GM12864 (cell line): ENCODE measurements at regions not wholly inside any gene's neighbourhood (a gene's known extent, or its start where the extent isn't known, plus 50 kb on each side); places are given as distances from the start of the nearest gene placed in this dataset.
A peak's percentile ranks its signal among the peaks of the same experiment; 100 is the strongest.
"Not testable (repeated sequence)": the region's sequence is repeated elsewhere in the genome, so short reads cannot be mapped to it uniquely, and the experiment has no call there.

Experiments used
- DNase-seq: peaks from one replicate; pipeline ENCODE4 v3.0.0-alpha.2; 2011; ENCODE audit warnings: low read depth
- H3K4me3 ChIP-seq: 2 replicates; pipeline ENCODE4 v1.5.1; 2011; ENCODE audit warnings: mild to moderate bottlenecking, low read depth, low read length, control low read depth
- CTCF ChIP-seq: IDR thresholded peaks from 2 replicates; pipeline ENCODE4 v1.5.1; 2011; ENCODE audit warnings: low read depth, mild to moderate bottlenecking, moderate library complexity, low read length, control low read depth, inconsistent platforms; ENCODE audit errors: missing control alignments

- DNase-seq: no peak
- TF ChIP-seq CTCF: peak; percentile 20
- H3K4me3 ChIP-seq: no peak overlapping the region
These were observed 175.4 kb downstream of the CDC14C start for GRCh38 chr7:49099587-49100326.

- H3K4me3 ChIP-seq, DNase-seq: not testable (repeated sequence)
These were observed 176.8 kb downstream of the CDC14C start for GRCh38 chr7:49100908-49101740.

GRCh38 chr7:49102411-49102810 is 178.1 kb downstream of the CDC14C start:
- no peak for TF ChIP-seq CTCF
- no peak for DNase-seq
- H3K4me3 ChIP-seq: no peak overlapping the region

GRCh38 chr7:49111706-49112105 is 187.4 kb downstream of the CDC14C start:
- H3K4me3 ChIP-seq: no peak overlapping the region
- DNase-seq: no peak
- TF ChIP-seq CTCF: no peak

GRCh38 chr7:49112222-49112621 is 187.9 kb downstream of the CDC14C start:
- no peak for DNase-seq
- no peak for TF ChIP-seq CTCF
- H3K4me3 ChIP-seq: no peak overlapping the region

- no peak overlapping the region for H3K4me3 ChIP-seq
- no peak for DNase-seq
- no peak for TF ChIP-seq CTCF
These were observed 188.3 kb downstream of the CDC14C start for GRCh38 chr7:49112647-49113046.

- H3K4me3 ChIP-seq: no peak overlapping the region
- no peak for TF ChIP-seq CTCF
- no peak for DNase-seq
These were observed 195.4 kb downstream of the CDC14C start for GRCh38 chr7:49119706-49120105.
